AG04450 (cell line): ENCODE measurements at regions not wholly inside any gene's neighbourhood (a gene's known extent, or its start where the extent isn't known, plus 50 kb on each side); places are given as distances from the start of the nearest gene placed in this dataset.

Experiments used
- CTCF ChIA-PET: fragments of 300-600, 350-600 bp; formaldehyde crosslinking; extraction: SDS; loops from one replicate; lab custom pipeline; 2022; ENCODE audit warnings: antibody characterized with exemption, inconsistent platforms; lab: Charles Lee
- POLR2A ChIA-PET: fragments of 350-600 bp; formaldehyde crosslinking; extraction: SDS; loops from one replicate; lab custom pipeline; 2021; ENCODE audit warnings: antibody characterized with exemption, inconsistent platforms; lab: Yijun Ruan, JAX
- DNase-seq: peaks from one replicate; pipeline ENCODE4 v3.0.0-alpha.2; 2011; ENCODE audit warnings: low read depth, low spot score
- H3K27ac ChIP-seq: one replicate; pipeline ENCODE4 v1.5.1; 2012; ENCODE audit warnings: low read depth, low read length, control low read depth
- H3K27me3 ChIP-seq: one replicate; pipeline ENCODE4 v1.6.0; 2012; ENCODE audit warnings: low read length; ENCODE audit not compliant: control insufficient read depth, insufficient read depth
- H3K4me3 ChIP-seq: 2 replicates; pipeline ENCODE4 v1.5.1; 2011; ENCODE audit warnings: mild to moderate bottlenecking, low read depth, low read length, control low read depth
- H3K9me3 ChIP-seq: 2 replicates; pipeline ENCODE4 v1.5.1; 2012; ENCODE audit warnings: low read length; ENCODE audit not compliant: control insufficient read depth, insufficient read depth
- TF ChIP-seq, protein P1 (sequence below): IDR thresholded peaks from 2 replicates; pipeline ENCODE4 v1.5.1; 2011; ENCODE audit warnings: low read depth, low read length, control low read depth, inconsistent platforms

DNA sequence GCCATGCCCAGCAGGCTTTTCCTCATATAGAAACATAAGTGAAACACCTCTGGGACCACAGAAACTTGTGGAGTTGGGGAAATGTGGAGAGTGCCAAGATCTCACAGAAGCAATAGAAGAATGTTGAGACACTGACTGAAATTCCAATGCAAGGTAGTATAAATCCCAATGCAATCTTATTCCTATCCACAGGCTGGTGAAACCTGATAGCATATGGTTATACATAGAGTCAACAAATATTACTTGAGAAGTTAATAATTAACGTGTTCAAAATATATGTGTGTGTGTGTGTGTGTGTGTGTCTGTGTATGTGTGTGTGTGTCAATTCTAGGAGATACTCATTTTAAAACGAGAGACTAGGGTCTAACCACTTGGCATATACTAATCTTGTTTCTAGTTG, 776.8 kb upstream of the ACVR2A start:
- H3K9me3 ChIP-seq: no peaks in the 10 kb centered on the region

DNA sequence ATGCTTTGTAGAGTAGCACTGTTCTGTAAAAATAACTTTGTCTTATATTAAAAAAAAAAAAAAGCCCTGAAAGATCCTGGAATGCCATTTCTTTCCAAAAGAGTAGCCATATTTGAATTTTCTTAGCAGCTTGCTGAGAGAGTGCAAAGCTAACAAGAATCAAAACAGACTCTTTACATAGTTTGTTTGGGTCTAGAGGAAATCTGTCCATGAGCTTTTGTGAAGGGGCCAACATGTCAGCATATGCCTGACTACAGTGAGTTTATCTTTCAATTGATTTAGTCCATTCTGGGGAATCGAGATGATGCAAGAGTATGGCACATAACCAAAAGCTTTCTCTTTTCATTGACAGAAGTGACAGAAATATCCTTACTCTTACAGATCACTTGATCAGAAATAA, 777.7 kb upstream of the ACVR2A start:
- H3K27ac ChIP-seq: no peak overlapping the region
- no peaks in the 10 kb centered on the region for H3K27me3 ChIP-seq
- no peaks in the 10 kb centered on the region for H3K9me3 ChIP-seq
- DNase-seq: no peak
- TF ChIP-seq, protein P1, sequence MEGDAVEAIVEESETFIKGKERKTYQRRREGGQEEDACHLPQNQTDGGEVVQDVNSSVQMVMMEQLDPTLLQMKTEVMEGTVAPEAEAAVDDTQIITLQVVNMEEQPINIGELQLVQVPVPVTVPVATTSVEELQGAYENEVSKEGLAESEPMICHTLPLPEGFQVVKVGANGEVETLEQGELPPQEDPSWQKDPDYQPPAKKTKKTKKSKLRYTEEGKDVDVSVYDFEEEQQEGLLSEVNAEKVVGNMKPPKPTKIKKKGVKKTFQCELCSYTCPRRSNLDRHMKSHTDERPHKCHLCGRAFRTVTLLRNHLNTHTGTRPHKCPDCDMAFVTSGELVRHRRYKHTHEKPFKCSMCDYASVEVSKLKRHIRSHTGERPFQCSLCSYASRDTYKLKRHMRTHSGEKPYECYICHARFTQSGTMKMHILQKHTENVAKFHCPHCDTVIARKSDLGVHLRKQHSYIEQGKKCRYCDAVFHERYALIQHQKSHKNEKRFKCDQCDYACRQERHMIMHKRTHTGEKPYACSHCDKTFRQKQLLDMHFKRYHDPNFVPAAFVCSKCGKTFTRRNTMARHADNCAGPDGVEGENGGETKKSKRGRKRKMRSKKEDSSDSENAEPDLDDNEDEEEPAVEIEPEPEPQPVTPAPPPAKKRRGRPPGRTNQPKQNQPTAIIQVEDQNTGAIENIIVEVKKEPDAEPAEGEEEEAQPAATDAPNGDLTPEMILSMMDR: no peak
- H3K4me3 ChIP-seq: no peak overlapping the region
- ChIA-PET POLR2A (no interaction called here), CTCF (interaction anchor here (0.7 to 1.7 kb wide), 2 partner anchors 16 to 669 kb away, joined by 3 to 5 read pairs; no protein-coding TSS in a partner anchor)

More for the DNA sequence above, 776.8 kb upstream of the ACVR2A start:
- DNase-seq: no peak
- ChIA-PET POLR2A (no interaction called here), CTCF (interaction anchor here (0.9 to 1.8 kb wide), 4 partner anchors 11 to 23 kb away, joined by 3 to 6 read pairs (median 4); no protein-coding TSS in a partner anchor)
- H3K4me3 ChIP-seq: no peak overlapping the region
- no peak overlapping the region for H3K27ac ChIP-seq
- TF ChIP-seq, protein P1: no peak
- H3K27me3 ChIP-seq: no peaks in the 10 kb centered on the region

DNA sequence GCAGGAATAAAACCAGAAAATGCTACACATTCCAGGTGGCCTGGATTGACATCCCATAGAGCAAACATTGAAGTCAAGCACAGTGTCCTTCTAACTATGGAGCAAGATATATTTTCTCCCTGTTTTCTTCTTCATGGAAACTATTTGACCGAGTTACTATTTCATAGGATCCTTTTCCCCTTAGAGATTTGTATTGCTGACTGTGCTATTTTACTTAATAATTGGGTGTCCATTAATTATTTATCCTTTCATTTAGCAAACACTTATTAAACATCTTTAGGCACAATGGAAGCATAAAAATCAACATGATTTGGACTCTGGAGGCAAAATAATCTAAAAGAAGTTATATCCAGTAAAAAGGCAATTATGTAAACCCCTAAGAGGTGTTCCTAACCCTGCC, 782.8 kb upstream of the ACVR2A start:
- Histone ChIP-seq H3K27me3 (no peaks in the 10 kb centered on the region), H3K27ac (no peak overlapping the region), H3K9me3 (no peaks in the 10 kb centered on the region), H3K4me3 (no peak overlapping the region)
- ChIA-PET CTCF (interaction anchor here (1.2 kb wide), 1 partner anchor 21 kb away, joined by 4 read pairs; no protein-coding TSS in a partner anchor), POLR2A (no interaction called here)
- TF ChIP-seq, protein P1: no peak
- no peak for DNase-seq

DNA sequence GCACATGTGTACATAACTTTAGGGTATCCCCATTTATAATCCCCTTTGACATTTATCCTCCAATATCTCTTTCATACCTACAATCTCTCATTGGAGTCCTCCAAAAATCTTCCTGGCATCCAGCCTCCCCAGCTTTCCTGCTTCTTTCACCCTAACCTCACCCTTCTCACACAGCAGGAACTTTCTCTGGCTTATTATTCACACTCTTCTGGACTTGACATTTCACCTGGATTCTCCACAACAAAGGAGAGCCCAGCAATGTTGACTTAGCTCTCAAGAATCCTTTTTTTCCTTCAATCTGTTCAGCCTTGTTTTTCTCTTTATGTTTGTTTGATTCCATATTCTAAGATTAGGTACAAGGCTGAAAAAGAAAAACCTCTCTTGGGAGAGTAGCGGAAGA, 783.6 kb upstream of the ACVR2A start:
- no peaks in the 10 kb centered on the region for H3K27me3 ChIP-seq
- H3K4me3 ChIP-seq: no peak overlapping the region
- no peak overlapping the region for H3K27ac ChIP-seq
- DNase-seq: no peak
- CTCF ChIA-PET: no interaction called here
- POLR2A ChIA-PET: no interaction called here
- TF ChIP-seq, protein P1: no peak
- H3K9me3 ChIP-seq: no peaks in the 10 kb centered on the region

DNA sequence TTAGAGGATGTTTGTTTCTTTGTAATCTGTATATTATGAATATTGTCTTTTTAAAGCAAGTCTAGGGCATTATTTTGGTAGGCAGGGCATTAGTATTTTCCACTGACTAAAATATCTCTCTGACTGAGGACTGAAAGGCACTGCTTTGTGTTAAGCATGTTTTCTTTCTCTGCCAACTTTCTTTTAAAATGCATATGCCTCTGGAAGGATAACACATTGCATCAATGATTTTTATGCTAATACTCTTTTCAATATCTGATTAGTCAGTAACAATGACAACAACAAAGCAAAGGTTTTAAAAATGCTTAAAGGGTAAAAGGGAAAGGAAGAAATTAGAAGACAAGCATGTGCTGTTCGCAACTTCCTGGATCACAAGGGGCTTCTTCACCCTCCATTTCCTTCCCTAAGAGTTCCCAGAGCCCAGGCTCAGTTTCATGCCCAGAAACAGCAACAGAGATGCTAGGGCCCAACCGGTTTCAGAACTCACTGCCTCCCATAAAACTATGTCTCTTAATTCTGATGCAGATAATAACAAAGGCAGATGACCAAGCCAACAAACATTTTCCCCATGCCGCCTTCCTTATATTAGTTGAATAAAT, 786.8 kb upstream of the ACVR2A start:
- H3K27ac ChIP-seq: no peak overlapping the region
- no peak overlapping the region for H3K4me3 ChIP-seq
- H3K27me3 ChIP-seq: no peaks in the 10 kb centered on the region
- TF ChIP-seq, protein P1: no peak
- no peak for DNase-seq
- no peaks in the 10 kb centered on the region; the same call in 1 of the 2 replicates for H3K9me3 ChIP-seq
- CTCF ChIA-PET: interaction anchor here (2.9 kb wide), 1 partner anchor 13 kb away, joined by 14 read pairs; no protein-coding TSS in a partner anchor
- POLR2A ChIA-PET: no interaction called here
